HUES6 (cell line): ENCODE measurements at regions not wholly inside any gene's neighbourhood (a gene's known extent, or its start where the extent isn't known, plus 50 kb on each side); places are given as distances from the start of the nearest gene placed in this dataset.

Experiments
- H3K27ac ChIP-seq: 2 replicates; pipeline ENCODE4 v1.7.0; 2013; ENCODE audit warnings: low read depth, mild to moderate bottlenecking, low read length, inconsistent platforms
- H3K27me3 ChIP-seq: 2 replicates; pipeline ENCODE4 v1.6.1; 2013; ENCODE audit warnings: low read length; ENCODE audit not compliant: control insufficient read depth, insufficient read depth
- H3K36me3 ChIP-seq: 2 replicates; pipeline ENCODE4 v1.6.1; 2013; ENCODE audit warnings: low read length; ENCODE audit not compliant: control insufficient read depth, insufficient read depth
- H3K4me1 ChIP-seq: 2 replicates; pipeline ENCODE4 v1.6.1; 2013; ENCODE audit warnings: low read length; ENCODE audit not compliant: control insufficient read depth, insufficient read depth
- H3K4me3 ChIP-seq: 2 replicates; pipeline ENCODE4 v1.5.1; 2013; ENCODE audit warnings: low read depth, low read length
- H3K9ac ChIP-seq: one replicate; pipeline ENCODE4 v1.6.1; 2013; ENCODE audit warnings: mild to moderate bottlenecking, low read length
- H3K9me3 ChIP-seq: 2 replicates; pipeline ENCODE4 v1.6.1; 2013; ENCODE audit warnings: low read depth, low read length; ENCODE audit not compliant: control insufficient read depth, insufficient read depth

DNA sequence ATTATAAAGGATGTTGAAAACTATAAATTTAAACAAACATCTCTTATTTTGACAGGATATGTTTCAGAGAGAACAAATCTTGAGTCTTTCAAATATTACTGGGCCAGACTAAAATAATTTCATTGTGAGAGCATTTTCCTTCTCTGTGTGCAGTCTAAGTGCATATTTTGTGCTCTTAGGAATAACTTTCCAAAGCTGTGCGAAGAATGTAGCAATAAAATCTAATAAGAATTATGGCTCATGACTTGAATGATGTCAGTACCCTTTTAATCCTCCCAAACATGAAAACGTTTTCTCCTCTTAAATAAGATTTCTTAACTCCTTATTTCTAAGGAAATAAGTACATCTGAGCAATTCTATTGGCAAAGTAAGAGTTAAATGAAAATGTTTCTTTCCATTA lies 76.2 kb upstream of the EFEMP1 start:
- no peak overlapping the region for H3K9ac ChIP-seq
- no peaks in the 10 kb centered on the region for H3K9me3 ChIP-seq
- H3K27me3 ChIP-seq: no peaks in the 10 kb centered on the region
- no peaks in the 10 kb centered on the region for H3K36me3 ChIP-seq
- H3K4me3 ChIP-seq: no peak overlapping the region
- peaks cover under 1% of the 10 kb centered on the region; the same call in 1 of the 2 replicates for H3K4me1 ChIP-seq
- no peak overlapping the region for H3K27ac ChIP-seq

GRCh38 chr2:56001947-56002346 lies 78.4 kb upstream of the EFEMP1 start:
- H3K27ac ChIP-seq: no peak overlapping the region
- H3K4me1 ChIP-seq: no peaks in the 10 kb centered on the region
- no peaks in the 10 kb centered on the region for H3K9me3 ChIP-seq
- no peaks in the 10 kb centered on the region for H3K36me3 ChIP-seq
- no peaks in the 10 kb centered on the region for H3K27me3 ChIP-seq
- H3K4me3 ChIP-seq: no peak overlapping the region
- H3K9ac ChIP-seq: no peak overlapping the region

DNA sequence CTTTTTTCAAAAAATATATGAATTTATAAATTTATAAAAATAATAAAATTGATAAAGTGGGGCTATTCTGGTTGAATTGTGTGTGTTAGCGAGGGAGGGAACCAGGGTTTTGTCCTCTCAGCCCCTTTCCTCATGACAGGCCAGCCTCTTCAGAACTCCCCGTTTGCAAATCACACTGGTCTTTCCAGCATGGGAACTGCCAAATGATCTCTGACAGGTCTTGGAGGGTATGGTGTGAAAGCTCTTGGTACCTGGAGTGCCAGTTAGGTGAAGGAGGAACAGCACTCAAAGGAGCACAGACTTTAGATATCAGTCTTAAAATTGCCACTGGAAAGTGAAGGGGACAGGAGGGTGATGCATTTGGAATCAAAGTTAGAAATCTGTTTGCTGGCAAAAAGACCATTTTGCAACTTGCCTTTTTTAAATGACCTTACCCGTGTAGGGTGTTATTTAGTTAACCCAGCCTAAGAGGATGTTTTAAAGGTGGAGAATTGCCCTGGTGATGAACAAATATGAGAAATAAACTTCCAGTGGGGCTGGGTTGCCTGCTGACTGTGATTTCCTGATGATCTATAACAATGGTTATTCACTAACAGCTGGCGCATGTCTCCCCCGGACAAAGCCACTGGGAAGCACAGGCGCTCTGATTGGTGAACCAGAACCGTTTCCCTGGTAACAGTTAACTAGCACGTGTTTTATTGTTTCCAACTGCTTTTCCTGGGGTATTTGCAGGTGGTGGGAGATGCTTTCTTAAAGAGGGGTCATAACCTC lies 85.3 kb upstream of the EFEMP1 start:
- Histone ChIP-seq H3K9ac (no peak overlapping the region), H3K4me1 (peaks cover 4% of the 10 kb centered on the region; the same call in 1 of the 2 replicates), H3K9me3 (no peaks in the 10 kb centered on the region), H3K4me3 (peak overlapping the region; percentile 13; the same call in 1 of the 2 replicates), H3K27me3 (no peaks in the 10 kb centered on the region), H3K27ac (no peak overlapping the region), H3K36me3 (no peaks in the 10 kb centered on the region)

GRCh38 chr2:56009758-56010458 lies 86.3 kb upstream of the EFEMP1 start:
- peaks cover 7% of the 10 kb centered on the region for H3K4me1 ChIP-seq
- no peaks in the 10 kb centered on the region for H3K27me3 ChIP-seq
- no peaks in the 10 kb centered on the region for H3K9me3 ChIP-seq
- no peaks in the 10 kb centered on the region for H3K36me3 ChIP-seq
- H3K9ac ChIP-seq: no peak overlapping the region
- no peak overlapping the region for H3K27ac ChIP-seq
- H3K4me3 ChIP-seq: no peak overlapping the region

- Histone ChIP-seq H3K36me3 (no peaks in the 10 kb centered on the region), H3K9ac (no peak overlapping the region), H3K27ac (no peak overlapping the region), H3K4me3 (no peak overlapping the region), H3K9me3 (no peaks in the 10 kb centered on the region), H3K27me3 (no peaks in the 10 kb centered on the region), H3K4me1 (peaks cover 12% of the 10 kb centered on the region)
These were observed 88.0 kb upstream of the EFEMP1 start for GRCh38 chr2:56011624-56012023.

DNA sequence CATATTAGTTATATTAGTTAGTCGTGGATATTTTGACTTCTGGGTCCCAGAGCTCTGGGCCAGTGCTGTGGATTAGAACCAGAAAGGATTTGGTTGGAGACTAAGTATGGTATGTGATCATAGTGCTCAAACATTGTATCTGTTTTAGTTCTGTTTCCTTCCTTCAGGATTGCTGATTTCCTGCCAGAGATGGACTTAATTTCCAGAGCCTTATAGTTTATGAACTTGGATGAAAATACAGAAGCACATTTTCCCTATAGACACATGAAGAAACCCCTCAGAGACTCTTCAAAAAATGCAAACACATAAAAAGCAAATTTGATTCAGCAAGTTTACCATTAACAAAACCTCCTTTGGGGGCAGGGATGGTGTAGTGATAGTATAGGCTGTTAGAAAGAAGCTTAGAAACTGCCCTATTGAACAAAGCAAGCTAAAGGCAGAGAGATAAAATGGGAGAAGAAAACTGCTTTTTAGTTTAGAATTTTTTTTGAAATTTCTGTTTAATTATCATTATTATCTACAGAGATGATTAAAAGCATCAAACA lies 88.7 kb upstream of the EFEMP1 start:
- Histone ChIP-seq H3K27me3 (no peaks in the 10 kb centered on the region), H3K36me3 (no peaks in the 10 kb centered on the region), H3K9ac (no peak overlapping the region), H3K4me1 (peaks cover 12% of the 10 kb centered on the region), H3K27ac (no peak overlapping the region), H3K4me3 (no peak overlapping the region), H3K9me3 (no peaks in the 10 kb centered on the region)

DNA sequence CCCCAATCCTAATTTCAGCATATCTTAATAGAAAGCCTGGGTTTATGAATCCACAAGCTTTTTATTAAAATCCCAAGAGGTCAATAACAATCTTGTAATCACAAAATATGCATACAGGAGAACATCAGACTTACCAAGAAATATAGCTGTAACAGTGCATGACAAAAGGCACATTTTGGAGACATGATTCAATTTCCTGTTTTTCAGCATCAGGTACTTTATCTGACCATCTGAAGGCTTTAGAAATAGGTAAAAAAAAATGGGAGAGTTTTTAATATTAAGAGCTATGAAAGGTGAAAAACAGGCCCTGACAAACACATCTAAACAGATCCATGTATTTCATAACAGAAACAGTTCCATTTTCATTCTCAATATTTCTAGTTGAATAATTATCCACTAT lies 89.9 kb upstream of the EFEMP1 start:
- H3K27ac ChIP-seq: no peak overlapping the region
- no peak overlapping the region for H3K9ac ChIP-seq
- H3K4me3 ChIP-seq: no peak overlapping the region
- H3K9me3 ChIP-seq: no peaks in the 10 kb centered on the region
- H3K27me3 ChIP-seq: no peaks in the 10 kb centered on the region
- peaks cover 12% of the 10 kb centered on the region for H3K4me1 ChIP-seq
- H3K36me3 ChIP-seq: no peaks in the 10 kb centered on the region

DNA sequence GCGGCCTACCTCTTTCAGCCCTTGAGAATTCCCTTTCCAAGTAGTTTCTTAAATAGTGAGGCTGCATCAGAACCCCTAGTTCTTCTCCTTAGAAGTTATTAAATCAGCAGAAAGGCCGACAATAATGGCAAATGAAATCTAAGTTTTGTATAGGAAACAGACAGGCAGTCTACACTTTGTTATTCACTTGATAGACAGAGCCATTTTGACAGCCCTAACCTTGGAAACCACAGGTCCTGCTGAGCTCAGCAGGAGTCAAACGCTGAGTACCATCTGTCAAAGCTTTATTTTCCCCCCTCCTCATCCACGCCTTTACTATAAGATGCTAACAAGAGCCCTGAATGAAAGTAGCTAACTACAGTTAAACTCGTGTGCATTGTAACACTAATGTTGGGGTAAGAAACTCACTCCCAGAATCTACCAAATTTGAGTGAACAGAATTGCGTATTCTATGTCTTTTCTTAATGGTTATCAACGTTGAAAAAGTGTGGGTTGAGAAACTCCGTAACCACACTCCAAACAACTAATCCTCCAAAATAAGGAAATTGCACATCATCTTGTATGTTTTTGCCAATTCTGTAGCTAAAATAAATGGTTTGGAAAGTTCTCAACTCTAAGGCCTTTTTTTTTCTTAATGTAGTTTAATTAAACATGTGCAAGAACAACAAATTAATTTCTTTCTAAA lies 90.6 kb upstream of the EFEMP1 start:
- Histone ChIP-seq H3K9me3 (no peaks in the 10 kb centered on the region), H3K27ac (no peak overlapping the region), H3K4me1 (peaks cover 8% of the 10 kb centered on the region), H3K36me3 (no peaks in the 10 kb centered on the region), H3K9ac (no peak overlapping the region), H3K4me3 (no peak overlapping the region), H3K27me3 (no peaks in the 10 kb centered on the region)

- Histone ChIP-seq H3K4me1 (peaks cover 8% of the 10 kb centered on the region), H3K9ac (no peak overlapping the region), H3K9me3 (no peaks in the 10 kb centered on the region), H3K27me3 (no peaks in the 10 kb centered on the region), H3K36me3 (no peaks in the 10 kb centered on the region), H3K4me3 (no peak overlapping the region), H3K27ac (no peak overlapping the region)
These were observed 92.1 kb upstream of the EFEMP1 start for GRCh38 chr2:56015711-56016115.

DNA sequence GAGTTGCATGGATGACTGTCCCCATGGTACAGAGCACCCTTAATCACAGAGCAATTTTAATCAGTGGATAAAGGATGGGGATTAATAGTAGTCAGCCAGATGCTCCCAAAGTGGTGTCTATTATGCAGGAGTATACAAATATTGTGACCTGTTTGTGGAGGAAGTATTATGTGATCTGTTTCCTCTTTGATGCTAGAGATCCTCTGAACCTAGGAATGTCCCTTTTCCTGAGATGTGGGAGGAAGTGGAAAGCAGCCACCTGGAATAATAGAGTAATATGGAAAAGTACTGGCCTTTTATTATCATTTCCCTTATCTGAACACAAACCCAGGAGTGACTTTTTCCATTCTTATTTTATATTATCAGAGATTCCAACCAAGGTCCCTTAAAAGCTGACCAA lies 94.2 kb upstream of the EFEMP1 start:
- Histone ChIP-seq H3K9me3 (no peaks in the 10 kb centered on the region), H3K4me3 (no peak overlapping the region), H3K27me3 (no peaks in the 10 kb centered on the region), H3K27ac (no peak overlapping the region), H3K36me3 (no peaks in the 10 kb centered on the region), H3K4me1 (peaks cover 8% of the 10 kb centered on the region), H3K9ac (no peak overlapping the region)

DNA sequence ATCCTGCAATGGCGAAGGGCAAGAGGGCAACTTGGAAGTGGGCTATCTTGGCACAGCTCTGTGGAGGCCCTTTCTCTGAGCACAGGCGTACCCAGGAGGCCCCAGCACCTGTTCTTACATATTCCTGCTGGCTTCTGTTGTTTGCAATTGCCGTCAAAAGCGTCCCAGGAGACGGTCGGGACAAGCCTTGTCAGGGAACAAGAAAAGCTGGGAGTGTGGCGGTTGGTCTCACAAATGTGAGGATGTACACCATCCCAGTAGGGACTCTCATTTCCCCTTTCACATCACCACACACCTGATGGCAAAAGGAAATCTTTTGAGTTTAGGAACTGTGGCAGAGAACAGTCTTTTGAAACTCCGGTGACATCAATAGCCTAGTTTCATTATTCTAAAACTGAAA lies 94.7 kb upstream of the EFEMP1 start:
- H3K36me3 ChIP-seq: no peaks in the 10 kb centered on the region

More for the DNA sequence above, 94.7 kb upstream of the EFEMP1 start:
- Histone ChIP-seq H3K27me3 (no peaks in the 10 kb centered on the region), H3K4me3 (no peak overlapping the region), H3K27ac (no peak overlapping the region), H3K9me3 (no peaks in the 10 kb centered on the region), H3K9ac (no peak overlapping the region), H3K4me1 (peaks cover 8% of the 10 kb centered on the region)
